ENCODE measurements at regions not wholly inside any gene's neighbourhood (a gene's known extent, or its start where the extent isn't known, plus 50 kb on each side); places are given as distances from the start of the nearest gene placed in this dataset.

GRCh38 chr1:25028587-25028906 is 98.5 kb upstream of the RUNX3 start:
- no peaks in the 10 kb centered on the region for H3K36me3 ChIP-seq (ENCODE audit: control insufficient read depth, insufficient read depth, low read length)
- TF ChIP-seq CTCF (IDR thresholded peaks at IDR 0.05; ENCODE audit: insufficient read depth, low read length, poor library complexity, severe bottlenecking) = no peak
- no peak overlapping the region for H3K4me3 ChIP-seq (replicated peaks; ENCODE audit: low read depth, low read length)

GRCh38 chr1:25027822-25028586 is 97.9 kb upstream of the RUNX3 start:
- TF ChIP-seq CTCF (IDR thresholded peaks at IDR 0.05; ENCODE audit: insufficient read depth, low read length, poor library complexity, severe bottlenecking) = no peak
- no peaks in the 10 kb centered on the region for H3K36me3 ChIP-seq (ENCODE audit: control insufficient read depth, insufficient read depth, low read length)
- no peaks in the 10 kb centered on the region for H3K27me3 ChIP-seq (replicated peaks; ENCODE audit: control insufficient read depth, insufficient read depth, low read length)
- H3K4me3 ChIP-seq (replicated peaks; ENCODE audit: low read depth, low read length) = no peak overlapping the region
- no peak for DNase-seq (ENCODE audit: extremely low read depth, insufficient read length)

More at GRCh38 chr1:25028587-25028906, 98.5 kb upstream of the RUNX3 start:
- no peaks in the 10 kb centered on the region for H3K27me3 ChIP-seq (replicated peaks; ENCODE audit: control insufficient read depth, insufficient read depth, low read length)
- no peak for DNase-seq (ENCODE audit: extremely low read depth, insufficient read length)

- no peaks in the 10 kb centered on the region for H3K36me3 ChIP-seq (ENCODE audit: control insufficient read depth, insufficient read depth, low read length)
- DNase-seq (ENCODE audit: extremely low read depth, insufficient read length) = peak; percentile 70
- peak; percentile 33 for TF ChIP-seq CTCF (IDR thresholded peaks at IDR 0.05; ENCODE audit: insufficient read depth, low read length, poor library complexity, severe bottlenecking)
- H3K4me3 ChIP-seq (replicated peaks; ENCODE audit: low read depth, low read length) = no peak overlapping the region
- no peaks in the 10 kb centered on the region for H3K27me3 ChIP-seq (replicated peaks; ENCODE audit: control insufficient read depth, insufficient read depth, low read length)
Measured at GRCh38 chr1:25026730-25027450, 96.8 kb upstream of the RUNX3 start.

- Histone ChIP-seq H3K4me3 (replicated peaks; ENCODE audit: low read depth, low read length) (no peak overlapping the region), H3K36me3 (ENCODE audit: control insufficient read depth, insufficient read depth, low read length) (no peaks in the 10 kb centered on the region), H3K27me3 (replicated peaks; ENCODE audit: control insufficient read depth, insufficient read depth, low read length) (no peaks in the 10 kb centered on the region)
- DNase-seq (ENCODE audit: extremely low read depth, insufficient read length) = no peak
- no peak for TF ChIP-seq CTCF (IDR thresholded peaks at IDR 0.05; ENCODE audit: insufficient read depth, low read length, poor library complexity, severe bottlenecking)
Measured at GRCh38 chr1:25026304-25026703, 96.2 kb upstream of the RUNX3 start.

- Histone ChIP-seq H3K27me3 (replicated peaks; ENCODE audit: control insufficient read depth, insufficient read depth, low read length) (no peaks in the 10 kb centered on the region), H3K36me3 (ENCODE audit: control insufficient read depth, insufficient read depth, low read length) (no peaks in the 10 kb centered on the region), H3K4me3 (replicated peaks; ENCODE audit: low read depth, low read length) (no peak overlapping the region)
- TF ChIP-seq CTCF (IDR thresholded peaks at IDR 0.05; ENCODE audit: insufficient read depth, low read length, poor library complexity, severe bottlenecking) = no peak
- no peak for DNase-seq (ENCODE audit: extremely low read depth, insufficient read length)
Measured at GRCh38 chr1:25024615-25025350, 94.7 kb upstream of the RUNX3 start.
